Psoas muscle (tissue), 7 donors: ENCODE measurements at regions not wholly inside any gene's neighbourhood (a gene's known extent, or its start where the extent isn't known, plus 50 kb on each side); places are given as distances from the start of the nearest gene placed in this dataset.

Experiments
- ATAC-seq, 4 donors: fragments of 200-7000 bp; cut with Tn5 transposase; one replicate each; pipeline ENCODE4 v1.9.1; 2020; ENCODE audit warnings: moderate library complexity in 3 of 4, mild to moderate bottlenecking in 2 of 4
- DNase-seq, 2 donors: peaks; one replicate each; pipeline ENCODE4 v3.0.0-alpha.2; 2020
- H3K27ac ChIP-seq: fragments of 200-600 bp; one replicate; pipeline ENCODE4 v1.8.0; 2022
- H3K27me3 ChIP-seq, 3 donors: fragments of 200-600 bp in 1 of 3; one replicate each; pipeline versions ENCODE4 v1.6.1 to v1.8.0; 2013 to 2022; ENCODE audit warnings: low read length in 2 of 3, mild to moderate bottlenecking in 2 of 3, moderate library complexity in 1 of 3; ENCODE audit not compliant: insufficient read depth in 3 of 3
- H3K36me3 ChIP-seq, 2 donors: fragments of 200-600 bp in 1 of 2; one replicate each; pipeline versions ENCODE4 v1.6.1 to v1.8.0; 2013 to 2022; ENCODE audit warnings: low read depth in 1 of 2, mild to moderate bottlenecking in 1 of 2, moderate library complexity in 1 of 2; ENCODE audit not compliant: insufficient read depth in 1 of 2
- H3K4me1 ChIP-seq: fragments of 200-600 bp; one replicate; pipeline ENCODE4 v1.8.0; 2022
- H3K4me3 ChIP-seq: fragments of 200-600 bp; one replicate; pipeline ENCODE4 v1.8.0; 2022; ENCODE audit warnings: mild to moderate bottlenecking
- H3K9me3 ChIP-seq: fragments of 200-600 bp; one replicate; pipeline ENCODE4 v1.8.0; 2022
- CTCF ChIP-seq: fragments of 200-600 bp; IDR thresholded peaks from one replicate; pipeline ENCODE4 v1.8.0; 2022; ENCODE audit warnings: antibody characterized with exemption
- WGBS, 3 donors: extraction: QIAGEN DNeasy Blood & Tissue Kit; methylation state at CpG; one replicate each; pipeline versions ENCODE4 v1.1.6 to v1.1.7; 2013; 5-methylcytosine and 5-hydroxymethylcytosine counted together
- intact Hi-C, 2 donors: fragments of 100-400 bp; cut with DNase I; formaldehyde crosslinking; loops; one replicate each; pipeline versions ENCODE4 v1.11.0 to v1.14.2; 2022
- donor health status: healthy with polysubstance abuse.
- donor health status: DM: no; HTN: no; CAD: no; lungs with moderate emphysema.
- donor health status: Bipolar disorder and iron deficiency.
- donor health status: healthy.
- donor health status: DM: yes; HTN: yes; CAD: no.
- donor health status: DM: no; HTN: no; CAD: no.
- donor health status: DM: yes; HTN: yes; CAD: no.

- 61 to 77% (median 72%) methylated on average over 9 of the region's 9 CpGs for whole genome bisulfite sequencing, 3 donors
- H3K27me3 ChIP-seq, result peaks cover 0 to 12% (median 3%) of the 10 kb centered on the region in 3 donors
- H3K27ac ChIP-seq, result no peak overlapping the region
- H3K9me3 ChIP-seq, result no peaks in the 10 kb centered on the region
- ATAC-seq, result no peak
- H3K36me3 ChIP-seq, result no peaks in the 10 kb centered on the region
- TF ChIP-seq CTCF, result no peak
- intact Hi-C loops, result no loop called here
- DNase-seq, result no peak
- H3K4me3 ChIP-seq, result no peak overlapping the region
- no peaks in the 10 kb centered on the region for H3K4me1 ChIP-seq
These were observed 99.2 kb downstream of the VPREB1 start for GRCh38 chr22:22343581-22344296.

- intact Hi-C loops, result no loop called here
These were observed 99.8 kb downstream of the VPREB1 start for GRCh38 chr22:22344430-22344829.

GRCh38 chr22:22345781-22346180 is 101.2 kb downstream of the VPREB1 start:
- WGBS, 3 donors, result 73 to 86% (median 82%) methylated on average over 5 of the region's 5 CpGs
- intact Hi-C loops, result no loop called here
- peaks cover 0 to 23% (median 3%) of the 10 kb centered on the region in 3 donors for H3K27me3 ChIP-seq
- H3K36me3 ChIP-seq, result no peaks in the 10 kb centered on the region
- ATAC-seq (no peak), DNase-seq (no peak)
- TF ChIP-seq CTCF, result no peak
- no peak overlapping the region for H3K27ac ChIP-seq
- H3K4me3 ChIP-seq, result no peak overlapping the region
- no peaks in the 10 kb centered on the region for H3K9me3 ChIP-seq
- no peaks in the 10 kb centered on the region for H3K4me1 ChIP-seq

More at GRCh38 chr22:22344430-22344829, 99.8 kb downstream of the VPREB1 start:
- no peak for ATAC-seq
- no peak for TF ChIP-seq CTCF
- Histone ChIP-seq H3K9me3 (no peaks in the 10 kb centered on the region), H3K4me3 (no peak overlapping the region), H3K27ac (no peak overlapping the region), H3K27me3 (peaks cover 0 to 18% (median 3%) of the 10 kb centered on the region in 3 donors), H3K4me1 (no peaks in the 10 kb centered on the region), H3K36me3 (no peaks in the 10 kb centered on the region)
- no peak for DNase-seq
- 74 to 96% (median 74%) methylated on average over 5 of the region's 5 CpGs for whole genome bisulfite sequencing, 3 donors

- peaks cover 0 to 19% (median 3%) of the 10 kb centered on the region in 3 donors for H3K27me3 ChIP-seq
These were observed 102.0 kb downstream of the VPREB1 start for GRCh38 chr22:22346401-22347107.

More at GRCh38 chr22:22346401-22347107, 102.0 kb downstream of the VPREB1 start:
- H3K27ac ChIP-seq, result no peak overlapping the region
- H3K9me3 ChIP-seq, result no peaks in the 10 kb centered on the region
- no peaks in the 10 kb centered on the region for H3K4me1 ChIP-seq
- ATAC-seq (no peak), DNase-seq (no peak)
- no peak overlapping the region for H3K4me3 ChIP-seq
- intact Hi-C loops, result no loop called here
- 73 to 79% (median 78%) methylated on average over 3 of the region's 3 CpGs for whole genome bisulfite sequencing, 3 donors
- TF ChIP-seq CTCF, result no peak
- no peaks in the 10 kb centered on the region for H3K36me3 ChIP-seq
